ENCODE measurements at regions not wholly inside any gene's neighbourhood (a gene's known extent, or its start where the extent isn't known, plus 50 kb on each side); places are given as distances from the start of the nearest gene placed in this dataset.

GRCh38 chr12:58541300-58541690, 379.0 kb downstream of the LRIG3 start:
- no peak for DNase-seq (ENCODE audit: low read depth, low spot score)
- ChIA-PET POLR2A (no interaction called here), CTCF (no interaction called here)
- BruUV-seq (replicated peaks) = no TSS peak
- intact Hi-C loops (cut with micrococcal nuclease; ENCODE audit: unreplicated experiment) = loop anchor here (5.0 to 10.0 kb wide), 2 partner anchors 194 to 544 kb away; no protein-coding TSS in a partner anchor
- H3K27ac ChIP-seq (ENCODE audit: low read length) = no peak overlapping the region
- ATAC-seq = no peak
- no peaks in the 10 kb centered on the region for H3K27me3 ChIP-seq (ENCODE audit: control insufficient read depth, insufficient read depth, low read length)
- H3K4me3 ChIP-seq (ENCODE audit: low read depth in 2 of 2, low read length in 2 of 2) = no peak overlapping the region
- in situ Hi-C loops (cut with HindIII; ENCODE audit: low pct_unique_long_range_greater_than_20kb, low sequenced_read_pairs) = no loop called here
- no peak for TF ChIP-seq POLR2AphosphoS5 (IDR thresholded peaks at IDR 0.05; ENCODE audit: low read depth, low read length)
- no peak for TF ChIP-seq TCF7L2 (IDR thresholded peaks at IDR 0.05; ENCODE audit: low read depth, low read length)
- no peak for TF ChIP-seq REST (IDR thresholded peaks at IDR 0.05; ENCODE audit: insufficient read depth in 1 of 2, low read depth in 2 of 2, low read length in 1 of 2)
- TF ChIP-seq CTCF (IDR thresholded peaks at IDR 0.05) = no peak
- no peak for TF ChIP-seq SIN3A (IDR thresholded peaks at IDR 0.05; ENCODE audit: borderline replicate concordance, insufficient read depth, low read depth, low read length)
- H3K9me3 ChIP-seq (ENCODE audit: control insufficient read depth, insufficient read depth, low read depth, low read length) = no peaks in the 10 kb centered on the region
- no peaks in the 10 kb centered on the region for H3K36me3 ChIP-seq (ENCODE audit: control insufficient read depth, insufficient read depth, low read length)
- H3K4me1 ChIP-seq (ENCODE audit: control insufficient read depth, insufficient read depth, low read length) = no peaks in the 10 kb centered on the region

- Histone ChIP-seq H3K9me3 (ENCODE audit: control insufficient read depth, insufficient read depth, low read depth, low read length) (no peaks in the 10 kb centered on the region), H3K27me3 (ENCODE audit: control insufficient read depth, insufficient read depth, low read length) (no peaks in the 10 kb centered on the region), H3K36me3 (ENCODE audit: control insufficient read depth, insufficient read depth, low read length) (no peaks in the 10 kb centered on the region), H3K4me1 (ENCODE audit: control insufficient read depth, insufficient read depth, low read length) (no peaks in the 10 kb centered on the region), H3K27ac (ENCODE audit: low read length) (no peak overlapping the region), H3K4me3 (ENCODE audit: low read depth in 2 of 2, low read length in 2 of 2) (no peak overlapping the region)
- no TSS peak for BruUV-seq (replicated peaks)
- CTCF ChIA-PET = no interaction called here
- ATAC-seq (no peak), DNase-seq (ENCODE audit: low read depth, low spot score) (no peak)
- POLR2A ChIA-PET = no interaction called here
- TF ChIP-seq REST (IDR thresholded peaks at IDR 0.05; ENCODE audit: insufficient read depth in 1 of 2, low read depth in 2 of 2, low read length in 1 of 2) (no peak), SIN3A (IDR thresholded peaks at IDR 0.05; ENCODE audit: borderline replicate concordance, insufficient read depth, low read depth, low read length) (no peak)
- in situ Hi-C loops (cut with HindIII; ENCODE audit: low pct_unique_long_range_greater_than_20kb, low sequenced_read_pairs) (no loop called here), intact Hi-C loops (cut with micrococcal nuclease; ENCODE audit: unreplicated experiment) (loop anchor here (5.0 to 10.0 kb wide), 2 partner anchors 197 to 541 kb away; no protein-coding TSS in a partner anchor)
These were observed 376.0 kb downstream of the LRIG3 start for GRCh38 chr12:58544281-58544680.

Measured in Panc1 (cell line).